ENCODE measurements at regions not wholly inside any gene's neighbourhood (a gene's known extent, or its start where the extent isn't known, plus 50 kb on each side); places are given as distances from the start of the nearest gene placed in this dataset.

DNA sequence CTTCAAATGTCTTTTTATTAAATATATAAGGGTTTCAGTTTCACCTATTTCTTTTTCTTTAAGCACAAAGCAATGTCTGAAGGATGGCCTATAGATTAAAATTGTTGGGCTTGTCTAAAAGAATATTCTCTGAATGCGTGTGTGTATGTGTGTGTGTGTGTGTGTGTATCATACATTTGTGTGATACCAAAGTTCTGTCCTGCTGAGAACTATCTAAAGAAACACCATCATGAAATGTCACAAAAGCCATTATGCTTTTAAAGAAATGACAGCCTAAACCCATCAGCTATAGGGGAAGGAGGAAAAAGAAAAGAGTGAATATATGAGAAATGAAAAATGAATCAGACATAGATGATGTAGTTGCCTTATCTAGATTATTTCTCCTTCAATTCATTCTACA is 1501.5 kb upstream of the TENM3 start:
- ATAC-seq (ENCODE audit: poor library complexity) = no peak
- intact Hi-C loops (cut with DNase I) = no loop called here
- DNase-seq = no peak

- ATAC-seq (ENCODE audit: poor library complexity) (no peak), DNase-seq (no peak)
- intact Hi-C loops (cut with DNase I) = no loop called here
Measured at GRCh38 chr4:180745019-180745418, 1498.2 kb upstream of the TENM3 start.

- ATAC-seq (ENCODE audit: poor library complexity) = no peak
- no peak for DNase-seq
- intact Hi-C loops (cut with DNase I) = no loop called here
Measured at GRCh38 chr4:180751009-180751408, 1492.2 kb upstream of the TENM3 start.

DNA sequence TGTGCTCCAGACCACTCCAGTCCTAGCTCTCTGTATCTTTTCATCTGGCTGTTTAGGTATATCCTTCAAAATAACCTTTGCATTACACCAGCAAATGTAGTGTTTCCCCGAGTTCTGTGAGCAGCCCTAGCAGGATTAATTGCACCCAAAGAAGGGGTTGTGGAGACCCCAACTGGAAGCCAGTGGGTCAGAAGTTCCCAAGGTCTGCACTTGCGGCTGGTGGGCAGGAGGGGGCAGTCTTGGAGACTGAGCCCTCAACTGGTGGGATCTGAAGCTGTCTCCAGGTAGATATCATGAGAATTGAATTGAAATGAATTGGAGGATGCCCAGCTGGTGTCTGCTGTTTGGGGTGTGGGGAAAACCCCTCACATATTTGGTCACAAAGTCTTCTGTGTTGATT is 1485.3 kb upstream of the TENM3 start:
- intact Hi-C loops (cut with DNase I) = no loop called here
- DNase-seq = no peak
- no peak for ATAC-seq (ENCODE audit: poor library complexity)

DNA sequence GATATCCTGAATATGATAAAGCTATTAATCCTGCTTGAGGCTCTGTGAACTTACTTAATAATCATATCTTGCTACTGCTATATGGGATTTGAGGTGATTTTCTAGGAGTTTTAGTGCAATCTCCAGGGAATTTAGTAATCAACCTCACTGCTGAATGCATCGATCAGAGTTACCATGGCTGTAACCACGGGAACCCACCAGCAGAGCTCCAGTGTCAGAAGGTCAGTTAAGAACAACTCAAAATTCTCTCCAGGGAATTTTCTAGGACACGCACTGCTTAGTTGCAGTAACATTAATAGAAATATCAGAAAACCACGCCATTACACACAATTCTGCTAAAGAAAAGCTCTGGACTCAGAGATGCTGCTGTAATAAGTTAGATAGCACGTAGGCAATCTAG is 1477.2 kb upstream of the TENM3 start:
- DNase-seq (no peak), ATAC-seq (ENCODE audit: poor library complexity) (no peak)
- intact Hi-C loops (cut with DNase I) = no loop called here

GRCh38 chr4:180766944-180767729 is 1476.1 kb upstream of the TENM3 start:
- ATAC-seq (ENCODE audit: poor library complexity) (no peak), DNase-seq (no peak)
- intact Hi-C loops (cut with DNase I) = no loop called here

- ATAC-seq (ENCODE audit: poor library complexity) (no peak), DNase-seq (no peak)
- intact Hi-C loops (cut with DNase I) = no loop called here
Measured at GRCh38 chr4:180768610-180769009, 1474.6 kb upstream of the TENM3 start.

DNA sequence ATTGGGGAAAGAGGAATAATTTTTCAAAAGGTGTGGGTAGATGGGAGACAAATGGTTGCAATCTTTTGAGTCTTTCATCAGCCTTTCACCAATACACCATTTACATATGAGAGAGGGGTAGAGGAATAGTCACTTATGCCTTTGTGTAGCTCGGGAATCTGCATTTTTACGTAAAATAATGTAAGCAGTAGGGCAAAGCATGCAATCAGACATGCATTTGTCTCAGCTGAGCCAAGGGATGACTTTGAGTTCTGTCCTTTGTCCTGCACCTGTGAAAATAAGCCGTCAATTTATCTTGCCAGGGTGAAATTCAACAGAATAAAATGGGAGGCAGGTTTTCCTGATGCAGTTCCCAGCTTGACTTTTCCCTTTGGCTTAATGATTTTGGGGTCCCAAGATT is 1473.4 kb upstream of the TENM3 start:
- intact Hi-C loops (cut with DNase I) = no loop called here
- ATAC-seq (ENCODE audit: poor library complexity) (no peak), DNase-seq (no peak)

DNA sequence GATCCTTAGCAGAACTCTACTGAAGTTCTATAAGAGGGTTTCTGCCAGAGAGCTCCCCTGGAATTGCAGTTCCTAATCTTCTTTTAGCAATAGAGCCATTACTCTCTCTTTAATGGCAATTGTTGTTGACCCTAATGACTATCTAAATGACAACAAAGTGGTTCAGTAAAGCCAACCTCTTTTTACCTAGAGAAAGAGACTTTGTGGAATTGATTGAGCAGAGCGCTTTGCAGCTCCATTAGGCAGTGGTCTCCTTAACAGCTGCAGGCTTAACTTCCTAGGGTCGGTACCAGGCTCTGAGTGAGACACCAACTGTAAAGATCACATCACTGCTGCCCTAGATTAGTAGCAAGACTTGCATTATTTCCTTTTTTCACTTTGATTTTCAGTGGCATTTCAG is 1472.9 kb upstream of the TENM3 start:
- intact Hi-C loops (cut with DNase I) = no loop called here
- DNase-seq (no peak), ATAC-seq (ENCODE audit: poor library complexity) (no peak)

DNA sequence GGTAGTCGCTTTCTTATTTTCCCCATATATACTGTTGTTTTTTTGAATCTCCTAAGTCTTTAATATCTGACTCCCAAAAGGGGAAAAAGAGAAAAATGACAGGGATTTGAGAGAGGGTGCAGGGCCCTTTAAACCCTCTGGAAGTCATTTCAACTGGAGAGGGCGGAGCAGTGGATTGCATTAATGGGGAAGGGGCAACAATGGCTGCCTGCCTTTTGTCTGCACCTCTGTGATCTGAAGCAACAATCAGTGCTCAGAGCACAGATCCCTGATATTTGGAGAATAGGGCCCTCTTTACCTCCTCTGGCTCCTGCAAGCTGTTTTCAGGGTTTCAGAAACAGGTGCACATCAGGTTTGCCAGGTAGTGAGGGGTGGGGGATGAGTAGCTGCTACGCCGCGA is 1458.3 kb upstream of the TENM3 start:
- no peak for ATAC-seq (ENCODE audit: poor library complexity)
- intact Hi-C loops (cut with DNase I) = no loop called here
- no peak for DNase-seq

DNA sequence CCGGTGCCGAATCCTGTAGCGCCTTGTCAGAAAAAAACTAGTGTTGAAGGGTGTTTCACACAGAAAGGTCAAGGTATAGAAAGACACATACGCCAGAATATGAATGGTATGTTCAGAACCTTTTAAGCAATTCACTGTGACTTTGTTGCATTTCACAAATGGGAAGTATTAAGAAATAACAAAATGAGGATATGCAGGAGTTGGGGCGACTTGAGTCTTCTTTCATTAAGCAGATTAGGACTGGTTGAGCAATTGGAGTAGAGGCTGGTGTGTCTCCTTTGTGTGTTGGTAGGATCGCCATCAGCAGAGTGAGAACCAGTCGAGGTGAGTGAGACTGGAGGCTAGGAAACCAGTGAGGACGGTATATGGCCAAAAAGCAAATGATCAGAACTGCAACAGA is 1454.5 kb upstream of the TENM3 start:
- no peak for DNase-seq
- intact Hi-C loops (cut with DNase I) = no loop called here
- ATAC-seq (ENCODE audit: poor library complexity) = no peak

DNA sequence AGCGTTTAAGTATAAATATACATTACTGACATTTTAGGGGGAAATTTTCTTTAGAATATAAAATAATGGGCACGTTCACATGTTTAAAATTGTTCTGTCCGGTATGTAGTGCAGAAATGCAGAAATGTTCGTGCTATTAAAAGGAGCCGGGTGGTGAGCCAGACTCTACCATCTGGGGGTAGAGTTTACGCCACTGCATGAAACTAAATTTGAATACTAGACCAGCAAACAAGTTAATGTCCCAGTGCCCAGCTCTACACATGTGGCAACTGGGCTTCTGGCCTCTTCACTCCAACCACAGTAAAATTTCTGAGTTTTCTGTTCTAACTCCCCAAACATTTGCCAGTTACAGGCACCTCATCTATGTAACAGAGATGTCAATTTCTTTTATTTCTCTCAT is 1453.3 kb upstream of the TENM3 start:
- ATAC-seq (ENCODE audit: poor library complexity) = no peak
- no peak for DNase-seq
- intact Hi-C loops (cut with DNase I) = no loop called here

GRCh38 chr4:180790471-180790870 is 1452.7 kb upstream of the TENM3 start:
- DNase-seq (no peak), ATAC-seq (ENCODE audit: poor library complexity) (no peak)
- intact Hi-C loops (cut with DNase I) = no loop called here

GRCh38 chr4:180792541-180792940 is 1450.7 kb upstream of the TENM3 start:
- intact Hi-C loops (cut with DNase I) = no loop called here
- DNase-seq = no peak
- no peak for ATAC-seq (ENCODE audit: poor library complexity)

GRCh38 chr4:180794333-180794732 is 1448.9 kb upstream of the TENM3 start:
- no peak for DNase-seq
- no peak for ATAC-seq (ENCODE audit: poor library complexity)
- intact Hi-C loops (cut with DNase I) = no loop called here

DNA sequence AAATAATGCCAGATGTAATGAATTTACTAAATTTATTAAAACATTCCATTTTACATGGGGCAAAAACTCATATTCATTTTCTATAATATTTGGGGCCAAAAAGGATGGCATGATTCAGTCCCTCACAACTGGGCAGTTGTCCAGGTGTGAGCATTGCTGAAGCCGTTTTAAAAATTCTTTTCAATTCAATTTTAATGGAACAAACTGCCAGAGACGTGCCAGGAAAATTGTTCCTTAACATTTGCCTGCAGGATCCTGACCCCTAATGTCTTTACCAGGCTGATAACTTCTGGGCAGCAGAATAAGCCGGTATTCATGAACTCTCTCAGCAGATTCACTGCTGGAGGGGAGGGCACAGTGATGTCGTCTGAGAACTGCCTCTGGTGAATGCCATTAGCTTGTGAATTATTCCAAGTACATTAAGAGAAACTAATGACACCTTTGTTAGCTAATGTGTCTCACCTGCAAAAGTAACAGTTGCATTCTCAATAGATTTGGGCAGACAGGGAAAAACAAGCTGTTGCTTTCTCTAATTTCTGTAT is 1445.1 kb upstream of the TENM3 start:
- no peak for DNase-seq
- ATAC-seq (ENCODE audit: poor library complexity) = no peak
- intact Hi-C loops (cut with DNase I) = no loop called here

- no peak for ATAC-seq (ENCODE audit: poor library complexity)
- intact Hi-C loops (cut with DNase I) = no loop called here
- DNase-seq = no peak
Measured at GRCh38 chr4:180799798-180800197, 1443.4 kb upstream of the TENM3 start.

- DNase-seq (no peak), ATAC-seq (ENCODE audit: poor library complexity) (no peak)
- intact Hi-C loops (cut with DNase I) = no loop called here
Measured at GRCh38 chr4:180805101-180805500, 1438.1 kb upstream of the TENM3 start.

- ATAC-seq (ENCODE audit: poor library complexity) (no peak), DNase-seq (no peak)
- intact Hi-C loops (cut with DNase I) = no loop called here
Measured at GRCh38 chr4:180808862-180809261, 1434.3 kb upstream of the TENM3 start.

- DNase-seq = no peak
- no peak for ATAC-seq (ENCODE audit: poor library complexity)
- intact Hi-C loops (cut with DNase I) = no loop called here
Measured at GRCh38 chr4:180809439-180809838, 1433.8 kb upstream of the TENM3 start.

- no peak for DNase-seq
- no peak for ATAC-seq (ENCODE audit: poor library complexity)
Measured at GRCh38 chr4:180810581-180810980, 1432.6 kb upstream of the TENM3 start.

More at GRCh38 chr4:180810581-180810980, 1432.6 kb upstream of the TENM3 start:
- intact Hi-C loops (cut with DNase I) = no loop called here

Measured in Right ventricle myocardium superior (tissue), 1 donor.